ENCODE measurements at regions not wholly inside any gene's neighbourhood (a gene's known extent, or its start where the extent isn't known, plus 50 kb on each side); places are given as distances from the start of the nearest gene placed in this dataset.

GRCh38 chr13:111506621-111507020, 186.2 kb downstream of the TEX29 start:
- CTCF ChIA-PET, result no interaction called here
- Mint-ChIP-seq H3K27me3 (peaks cover 6 to 20% of the 10 kb centered on the region in 2 donors), H3K36me3 (no peaks in the 10 kb centered on the region), H3K9me3 (peaks cover 0 to 4% (median 0%) of the 10 kb centered on the region in 5 donors), H3K4me1 (no peaks in the 10 kb centered on the region), H3K27ac (no peak overlapping the region), H3K4me3 (no peak overlapping the region)
- no peak overlapping the region for H3K4me3 ChIP-seq (ENCODE audit: low read length)
- H3K4me1 ChIP-seq (ENCODE audit: insufficient read depth, low read length), result no peaks in the 10 kb centered on the region
- H3K27ac ChIP-seq (ENCODE audit: low read depth, low read length), result no peak overlapping the region
- H3K36me3 ChIP-seq (ENCODE audit: insufficient read depth, low read length), result no peaks in the 10 kb centered on the region
- POLR2A ChIA-PET, result no interaction called here
- no peaks in the 10 kb centered on the region for H3K9me3 ChIP-seq (ENCODE audit: low read length)
- DNase-seq, result no peak
- H3K27me3 ChIP-seq (ENCODE audit: insufficient read depth, low read length, poor library complexity, severe bottlenecking), result no peaks in the 10 kb centered on the region

DNA sequence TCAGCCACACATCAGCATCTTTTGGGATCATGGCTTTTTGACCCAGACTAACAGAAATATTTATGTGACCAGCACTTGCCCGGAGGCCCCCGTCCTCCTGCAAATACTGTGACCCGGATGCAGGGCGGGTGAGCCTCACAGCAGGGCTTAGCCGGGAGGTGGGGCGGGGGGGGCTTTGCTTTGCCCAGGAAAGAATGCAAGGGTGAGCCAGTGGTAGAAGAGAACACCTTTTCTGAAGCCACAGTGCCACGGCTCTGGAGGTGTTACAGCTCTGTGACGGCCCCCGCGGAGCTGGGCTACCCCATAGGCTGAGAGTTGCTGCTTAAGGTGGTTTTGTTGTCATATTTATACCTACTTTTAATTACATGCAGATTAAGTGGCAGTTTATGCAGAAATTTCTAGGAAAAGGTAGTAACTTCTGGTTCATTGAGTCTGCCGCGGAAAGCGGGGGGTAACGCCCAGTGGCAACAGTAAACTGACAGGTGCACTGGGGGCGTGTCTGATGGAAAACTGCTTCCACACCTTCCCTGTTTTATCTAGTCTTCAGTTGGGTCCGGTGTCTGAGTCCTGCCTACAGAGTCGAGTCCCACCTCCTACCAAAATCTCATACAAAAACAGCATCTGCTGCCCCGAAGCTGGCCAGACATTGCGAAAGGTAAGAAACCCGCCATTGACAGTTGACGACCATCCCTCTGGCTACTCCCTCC, 187.9 kb downstream of the TEX29 start:
- H3K36me3 Mint-ChIP-seq, result no peaks in the 10 kb centered on the region
- no peaks in the 10 kb centered on the region for H3K4me1 Mint-ChIP-seq
- Histone ChIP-seq H3K4me1 (ENCODE audit: insufficient read depth, low read length) (no peaks in the 10 kb centered on the region), H3K27me3 (ENCODE audit: insufficient read depth, low read length, poor library complexity, severe bottlenecking) (no peaks in the 10 kb centered on the region), H3K36me3 (ENCODE audit: insufficient read depth, low read length) (no peaks in the 10 kb centered on the region), H3K9me3 (ENCODE audit: low read length) (no peaks in the 10 kb centered on the region), H3K4me3 (ENCODE audit: low read length) (no peak overlapping the region), H3K27ac (ENCODE audit: low read depth, low read length) (no peak overlapping the region)
- ChIA-PET POLR2A (no interaction called here), CTCF (no interaction called here)
- H3K27ac Mint-ChIP-seq, result no peak overlapping the region
- H3K27me3 Mint-ChIP-seq, result peaks cover 0 to 18% of the 10 kb centered on the region in 2 donors
- H3K4me3 Mint-ChIP-seq, result no peak overlapping the region
- DNase-seq, result no peak
- no peaks in the 10 kb centered on the region for H3K9me3 Mint-ChIP-seq

DNA sequence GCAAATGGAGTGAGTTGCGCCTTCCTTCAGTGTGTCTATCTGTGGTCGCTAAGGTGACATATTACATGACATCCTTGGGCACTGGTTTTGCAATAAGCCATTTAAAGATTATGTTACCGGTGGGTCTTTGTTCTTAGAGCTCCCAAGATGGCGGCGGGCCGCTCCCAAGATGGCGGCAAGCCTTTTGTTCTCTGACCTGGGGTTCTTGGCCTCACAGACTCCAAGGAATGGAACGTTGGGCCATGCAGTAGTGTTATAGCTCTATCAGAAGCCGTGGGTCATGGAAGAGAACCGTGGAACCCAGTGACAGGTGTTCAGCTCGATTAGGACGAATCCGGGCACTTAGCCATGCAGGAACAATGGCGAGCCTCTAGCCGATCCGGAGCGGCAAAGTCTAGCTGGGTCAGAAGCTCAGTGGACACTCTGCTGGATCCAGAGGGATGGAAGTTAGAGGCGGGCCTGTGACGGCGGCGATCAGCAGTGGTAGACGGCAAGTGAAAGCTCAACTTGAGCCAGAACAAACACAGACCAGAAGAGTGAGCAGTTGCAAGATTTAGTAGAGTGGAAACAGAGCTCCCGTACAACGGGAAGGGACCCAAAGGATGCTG, 188.6 kb downstream of the TEX29 start:
- H3K36me3 ChIP-seq (ENCODE audit: insufficient read depth, low read length), result no peaks in the 10 kb centered on the region
- Mint-ChIP-seq H3K27me3 (peaks cover 0 to 14% of the 10 kb centered on the region in 2 donors), H3K4me3 (no peak overlapping the region), H3K27ac (no peak overlapping the region), H3K36me3 (no peaks in the 10 kb centered on the region), H3K4me1 (no peaks in the 10 kb centered on the region), H3K9me3 (no peaks in the 10 kb centered on the region)
- no peaks in the 10 kb centered on the region for H3K27me3 ChIP-seq (ENCODE audit: insufficient read depth, low read length, poor library complexity, severe bottlenecking)
- no peaks in the 10 kb centered on the region for H3K4me1 ChIP-seq (ENCODE audit: insufficient read depth, low read length)
- ChIA-PET CTCF (no interaction called here), POLR2A (no interaction called here)
- H3K27ac ChIP-seq (ENCODE audit: low read depth, low read length), result no peak overlapping the region
- no peak for DNase-seq
- no peak overlapping the region for H3K4me3 ChIP-seq (ENCODE audit: low read length)
- H3K9me3 ChIP-seq (ENCODE audit: low read length), result no peaks in the 10 kb centered on the region

- Mint-ChIP-seq H3K36me3 (no peaks in the 10 kb centered on the region), H3K27me3 (peaks cover 0 to 10% of the 10 kb centered on the region in 2 donors), H3K4me3 (no peak overlapping the region), H3K4me1 (no peaks in the 10 kb centered on the region), H3K27ac (no peak overlapping the region), H3K9me3 (no peaks in the 10 kb centered on the region)
- no peak overlapping the region for H3K4me3 ChIP-seq (ENCODE audit: low read length)
- H3K36me3 ChIP-seq (ENCODE audit: insufficient read depth, low read length), result no peaks in the 10 kb centered on the region
- DNase-seq, result no peak
- no peaks in the 10 kb centered on the region for H3K27me3 ChIP-seq (ENCODE audit: insufficient read depth, low read length, poor library complexity, severe bottlenecking)
- ChIA-PET CTCF (no interaction called here), POLR2A (no interaction called here)
- no peak overlapping the region for H3K27ac ChIP-seq (ENCODE audit: low read depth, low read length)
- no peaks in the 10 kb centered on the region for H3K4me1 ChIP-seq (ENCODE audit: insufficient read depth, low read length)
- no peaks in the 10 kb centered on the region for H3K9me3 ChIP-seq (ENCODE audit: low read length)
These were observed 190.2 kb downstream of the TEX29 start for GRCh38 chr13:111510502-111511218.

GRCh38 chr13:111511219-111511732, 190.8 kb downstream of the TEX29 start:
- Histone ChIP-seq H3K4me1 (ENCODE audit: insufficient read depth, low read length) (no peaks in the 10 kb centered on the region), H3K9me3 (ENCODE audit: low read length) (no peaks in the 10 kb centered on the region), H3K27me3 (ENCODE audit: insufficient read depth, low read length, poor library complexity, severe bottlenecking) (no peaks in the 10 kb centered on the region), H3K4me3 (ENCODE audit: low read length) (no peak overlapping the region), H3K36me3 (ENCODE audit: insufficient read depth, low read length) (no peaks in the 10 kb centered on the region), H3K27ac (ENCODE audit: low read depth, low read length) (no peak overlapping the region)
- no peaks in the 10 kb centered on the region for H3K4me1 Mint-ChIP-seq
- H3K9me3 Mint-ChIP-seq, result no peaks in the 10 kb centered on the region
- no peak overlapping the region for H3K4me3 Mint-ChIP-seq
- DNase-seq, result no peak
- ChIA-PET CTCF (no interaction called here), POLR2A (no interaction called here)
- H3K27me3 Mint-ChIP-seq, result peaks cover 0 to 10% of the 10 kb centered on the region in 2 donors
- H3K36me3 Mint-ChIP-seq, result no peaks in the 10 kb centered on the region
- no peak overlapping the region for H3K27ac Mint-ChIP-seq

GRCh38 chr13:111511805-111512504, 191.5 kb downstream of the TEX29 start:
- POLR2A ChIA-PET, result no interaction called here

GRCh38 chr13:111512707-111513106, 192.3 kb downstream of the TEX29 start:
- ChIA-PET POLR2A (no interaction called here), CTCF (no interaction called here)
- Mint-ChIP-seq H3K4me3 (no peak overlapping the region), H3K27ac (no peak overlapping the region), H3K9me3 (no peaks in the 10 kb centered on the region), H3K27me3 (peaks cover 0 to 6% of the 10 kb centered on the region in 2 donors), H3K36me3 (no peaks in the 10 kb centered on the region), H3K4me1 (no peaks in the 10 kb centered on the region)
- H3K4me1 ChIP-seq (ENCODE audit: insufficient read depth, low read length), result no peaks in the 10 kb centered on the region
- no peaks in the 10 kb centered on the region for H3K27me3 ChIP-seq (ENCODE audit: insufficient read depth, low read length, poor library complexity, severe bottlenecking)
- H3K36me3 ChIP-seq (ENCODE audit: insufficient read depth, low read length), result no peaks in the 10 kb centered on the region
- DNase-seq, result no peak
- no peak overlapping the region for H3K4me3 ChIP-seq (ENCODE audit: low read length)
- no peak overlapping the region for H3K27ac ChIP-seq (ENCODE audit: low read depth, low read length)
- no peaks in the 10 kb centered on the region for H3K9me3 ChIP-seq (ENCODE audit: low read length)

More at GRCh38 chr13:111511805-111512504, 191.5 kb downstream of the TEX29 start:
- Mint-ChIP-seq H3K4me3 (no peak overlapping the region), H3K27me3 (peaks cover 0 to 6% of the 10 kb centered on the region in 2 donors), H3K36me3 (no peaks in the 10 kb centered on the region), H3K9me3 (no peaks in the 10 kb centered on the region), H3K4me1 (no peaks in the 10 kb centered on the region), H3K27ac (peak overlapping the region in 1 of 8 donors; percentile 79)
- no peak overlapping the region for H3K4me3 ChIP-seq (ENCODE audit: low read length)
- H3K36me3 ChIP-seq (ENCODE audit: insufficient read depth, low read length), result no peaks in the 10 kb centered on the region
- H3K9me3 ChIP-seq (ENCODE audit: low read length), result no peaks in the 10 kb centered on the region
- no peak overlapping the region for H3K27ac ChIP-seq (ENCODE audit: low read depth, low read length)
- no peaks in the 10 kb centered on the region for H3K4me1 ChIP-seq (ENCODE audit: insufficient read depth, low read length)
- no peak for DNase-seq
- CTCF ChIA-PET, result no interaction called here
- H3K27me3 ChIP-seq (ENCODE audit: insufficient read depth, low read length, poor library complexity, severe bottlenecking), result no peaks in the 10 kb centered on the region
